ENCODE measurements at regions not wholly inside any gene's neighbourhood (a gene's known extent, or its start where the extent isn't known, plus 50 kb on each side); places are given as distances from the start of the nearest gene placed in this dataset.

GRCh38 chr5:106545325-106545724 lies 1125.4 kb downstream of the EFNA5 start:
- DNase-seq (ENCODE audit: low read depth, low spot score), result peak; percentile 65
- no peak overlapping the region for H3K4me3 ChIP-seq (ENCODE audit: low read depth, low read length)
- TF ChIP-seq CTCF (IDR thresholded peaks at IDR 0.05; ENCODE audit: low read depth, low read length), result no peak
- in situ Hi-C loops (cut with HindIII; ENCODE audit: low sequenced_read_pairs), result no loop called here

- no peak for TF ChIP-seq CTCF (IDR thresholded peaks at IDR 0.05; ENCODE audit: low read depth, low read length)
- DNase-seq (ENCODE audit: low read depth, low spot score), result no peak
- in situ Hi-C loops (cut with HindIII; ENCODE audit: low sequenced_read_pairs), result no loop called here
- no peak overlapping the region for H3K4me3 ChIP-seq (ENCODE audit: low read depth, low read length)
These were observed 1127.4 kb downstream of the EFNA5 start for GRCh38 chr5:106543330-106543729.

GRCh38 chr5:106530150-106530549 lies 1140.6 kb downstream of the EFNA5 start:
- no peak for TF ChIP-seq CTCF (IDR thresholded peaks at IDR 0.05; ENCODE audit: low read depth, low read length)
- peak; percentile 26 for DNase-seq (ENCODE audit: low read depth, low spot score)
- in situ Hi-C loops (cut with HindIII; ENCODE audit: low sequenced_read_pairs), result no loop called here
- H3K4me3 ChIP-seq (ENCODE audit: low read depth, low read length), result no peak overlapping the region

GRCh38 chr5:106525438-106525837 lies 1145.3 kb downstream of the EFNA5 start:
- in situ Hi-C loops (cut with HindIII; ENCODE audit: low sequenced_read_pairs), result no loop called here
- DNase-seq (ENCODE audit: low read depth, low spot score), result no peak
- TF ChIP-seq CTCF (IDR thresholded peaks at IDR 0.05; ENCODE audit: low read depth, low read length), result no peak
- H3K4me3 ChIP-seq (ENCODE audit: low read depth, low read length), result no peak overlapping the region

GRCh38 chr5:106523852-106524251 lies 1146.9 kb downstream of the EFNA5 start:
- H3K4me3 ChIP-seq (ENCODE audit: low read depth, low read length), result no peak overlapping the region
- in situ Hi-C loops (cut with HindIII; ENCODE audit: low sequenced_read_pairs), result no loop called here
- DNase-seq (ENCODE audit: low read depth, low spot score), result no peak
- TF ChIP-seq CTCF (IDR thresholded peaks at IDR 0.05; ENCODE audit: low read depth, low read length), result no peak

- TF ChIP-seq CTCF (IDR thresholded peaks at IDR 0.05; ENCODE audit: low read depth, low read length), result no peak
- in situ Hi-C loops (cut with HindIII; ENCODE audit: low sequenced_read_pairs), result no loop called here
- DNase-seq (ENCODE audit: low read depth, low spot score), result peak; percentile 61
- no peak overlapping the region for H3K4me3 ChIP-seq (ENCODE audit: low read depth, low read length)
These were observed 1148.4 kb downstream of the EFNA5 start for GRCh38 chr5:106522296-106522695.

GRCh38 chr5:106521701-106522100 lies 1149.0 kb downstream of the EFNA5 start:
- no peak for TF ChIP-seq CTCF (IDR thresholded peaks at IDR 0.05; ENCODE audit: low read depth, low read length)
- in situ Hi-C loops (cut with HindIII; ENCODE audit: low sequenced_read_pairs), result no loop called here
- H3K4me3 ChIP-seq (ENCODE audit: low read depth, low read length), result no peak overlapping the region
- peak; percentile 85 for DNase-seq (ENCODE audit: low read depth, low spot score)
